ENCODE measurements at regions not wholly inside any gene's neighbourhood (a gene's known extent, or its start where the extent isn't known, plus 50 kb on each side); places are given as distances from the start of the nearest gene placed in this dataset.

- no peak for FAIRE-seq
- DNase-seq (ENCODE audit: insufficient read length, low spot score) = no peak
- no peak for TF ChIP-seq CTCF (IDR thresholded peaks at IDR 0.05; ENCODE audit: insufficient read depth, missing control alignments)
Observed at GRCh38 chr12:125568306-125568705, 503.1 kb downstream of the AACS start.

GRCh38 chr12:125573271-125573670, 508.0 kb downstream of the AACS start:
- FAIRE-seq (no peak), DNase-seq (ENCODE audit: insufficient read length, low spot score) (no peak)
- TF ChIP-seq CTCF (IDR thresholded peaks at IDR 0.05; ENCODE audit: insufficient read depth, missing control alignments) = no peak

GRCh38 chr12:125577334-125577733, 512.1 kb downstream of the AACS start:
- TF ChIP-seq CTCF (IDR thresholded peaks at IDR 0.05; ENCODE audit: insufficient read depth, missing control alignments) = no peak
- FAIRE-seq (no peak), DNase-seq (ENCODE audit: insufficient read length, low spot score) (no peak)

GRCh38 chr12:125579916-125580315, 514.7 kb downstream of the AACS start:
- no peak for TF ChIP-seq CTCF (IDR thresholded peaks at IDR 0.05; ENCODE audit: insufficient read depth, missing control alignments)
- DNase-seq (ENCODE audit: insufficient read length, low spot score) (no peak), FAIRE-seq (no peak)

- DNase-seq (ENCODE audit: insufficient read length, low spot score) = no peak
- FAIRE-seq = no peak
- TF ChIP-seq CTCF (IDR thresholded peaks at IDR 0.05; ENCODE audit: insufficient read depth, missing control alignments) = no peak
Observed at GRCh38 chr12:125583071-125583470, 517.8 kb downstream of the AACS start.

GRCh38 chr12:125586441-125586840, 521.2 kb downstream of the AACS start:
- FAIRE-seq = no peak
- no peak for TF ChIP-seq CTCF (IDR thresholded peaks at IDR 0.05; ENCODE audit: insufficient read depth, missing control alignments)

GRCh38 chr12:125593269-125593668, 528.0 kb downstream of the AACS start:
- FAIRE-seq (no peak), DNase-seq (ENCODE audit: insufficient read length, low spot score) (no peak)
- no peak for TF ChIP-seq CTCF (IDR thresholded peaks at IDR 0.05; ENCODE audit: insufficient read depth, missing control alignments)

More at GRCh38 chr12:125586441-125586840, 521.2 kb downstream of the AACS start:
- DNase-seq (ENCODE audit: insufficient read length, low spot score) = no peak
